Hepatic stellate cell (primary cell): ENCODE measurements at regions not wholly inside any gene's neighbourhood (a gene's known extent, or its start where the extent isn't known, plus 50 kb on each side); places are given as distances from the start of the nearest gene placed in this dataset.

ENCODE experiments used
- DNase-seq: peaks from one replicate; pipeline ENCODE4 v3.0.0; 2011; ENCODE audit warnings: low spot score

DNA sequence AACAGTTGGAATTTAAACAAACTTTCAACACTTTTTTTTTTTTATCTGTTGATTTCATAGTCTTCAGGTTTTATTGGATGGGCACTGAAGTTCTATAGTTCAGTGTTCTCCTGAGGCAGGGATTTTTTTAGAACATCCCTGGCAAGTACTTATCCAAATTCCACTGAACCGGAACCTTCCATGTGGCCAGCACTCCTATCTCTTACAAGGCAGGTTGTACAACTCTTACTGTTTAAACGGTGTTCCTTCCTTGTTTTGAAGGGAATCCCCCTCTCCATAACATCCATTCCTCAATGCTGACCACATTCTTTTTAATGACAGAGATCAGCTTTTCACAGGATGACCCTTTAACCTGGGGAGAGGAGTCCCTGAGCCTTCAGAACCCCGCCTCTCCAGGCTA, 238.9 kb upstream of the CTBP2 start:
- DNase-seq = no peak

DNA sequence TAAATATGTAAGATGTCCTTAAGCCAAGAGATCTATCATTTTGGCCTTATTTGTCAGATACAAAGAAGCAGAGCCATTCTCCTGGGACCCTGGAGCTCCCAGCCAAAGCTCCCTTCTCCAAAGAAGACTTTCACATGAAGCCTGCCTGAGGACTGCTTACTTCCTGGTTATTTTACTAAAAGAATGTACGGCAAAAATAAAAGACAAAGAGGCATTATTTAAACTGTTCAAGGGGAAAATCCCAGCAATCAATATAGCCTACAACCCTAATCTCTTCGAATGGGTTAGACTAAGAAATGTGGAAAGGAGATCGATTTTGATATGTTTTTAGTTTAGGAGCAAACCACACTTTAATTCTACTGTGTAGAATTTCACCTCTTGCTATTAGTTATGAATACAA, 237.9 kb upstream of the CTBP2 start:
- no peak for DNase-seq

DNA sequence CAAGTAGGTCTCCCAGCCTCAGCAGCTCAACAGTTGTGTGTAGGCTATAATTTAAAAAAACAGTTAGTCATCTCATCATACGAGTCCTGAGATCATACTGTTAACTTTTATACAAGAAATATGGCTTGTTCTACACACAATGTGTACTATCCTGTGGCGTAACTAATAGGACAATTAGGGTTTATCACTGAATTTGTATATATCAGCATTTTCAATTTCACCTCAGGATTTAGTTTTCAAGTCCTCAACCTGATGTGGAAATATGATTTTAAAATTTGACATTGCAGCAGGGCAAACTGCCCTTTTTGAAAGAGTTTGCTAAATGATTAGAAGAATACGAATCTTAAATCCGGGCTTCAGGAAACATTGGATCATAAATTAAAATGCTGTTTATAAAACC, 237.2 kb upstream of the CTBP2 start:
- no peak for DNase-seq

DNA sequence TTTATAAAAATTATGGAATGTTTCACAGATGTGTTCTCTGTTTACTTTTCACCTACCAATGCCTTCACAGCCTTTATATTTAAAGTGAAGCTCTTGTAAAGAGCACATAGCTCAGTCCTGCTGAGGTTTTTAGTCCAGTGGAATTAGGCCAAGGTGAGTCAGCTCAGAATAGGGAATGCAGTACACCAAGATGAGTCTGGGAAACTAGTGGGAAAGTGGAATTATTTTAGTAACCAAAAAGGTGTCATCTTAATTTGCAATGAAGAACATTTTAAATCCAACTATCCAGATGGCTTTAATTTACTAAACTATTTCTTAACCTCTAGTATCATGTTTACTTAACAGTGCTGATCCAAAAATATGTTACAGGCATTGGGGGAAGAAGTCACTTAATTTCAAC, 236.3 kb upstream of the CTBP2 start:
- no peak for DNase-seq

DNA sequence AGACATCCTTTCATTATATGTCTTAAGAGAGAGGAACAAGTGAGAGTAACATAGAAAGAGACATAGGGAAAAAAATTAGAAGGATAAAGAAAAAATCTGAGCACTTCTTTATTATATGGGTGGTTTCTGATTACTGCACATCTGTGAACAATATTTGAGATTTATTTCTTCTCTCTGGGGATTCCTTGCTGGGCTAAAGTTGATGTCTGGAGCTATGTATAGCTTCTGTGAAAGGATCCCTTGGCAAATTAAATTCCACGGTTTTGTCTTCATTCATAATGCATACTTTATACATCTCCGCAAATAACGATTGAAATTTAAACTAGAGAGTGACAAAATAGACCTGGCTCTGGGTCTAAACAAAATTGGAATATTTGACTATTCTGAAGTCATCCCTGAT, 232.2 kb upstream of the CTBP2 start:
- DNase-seq = no peak

DNA sequence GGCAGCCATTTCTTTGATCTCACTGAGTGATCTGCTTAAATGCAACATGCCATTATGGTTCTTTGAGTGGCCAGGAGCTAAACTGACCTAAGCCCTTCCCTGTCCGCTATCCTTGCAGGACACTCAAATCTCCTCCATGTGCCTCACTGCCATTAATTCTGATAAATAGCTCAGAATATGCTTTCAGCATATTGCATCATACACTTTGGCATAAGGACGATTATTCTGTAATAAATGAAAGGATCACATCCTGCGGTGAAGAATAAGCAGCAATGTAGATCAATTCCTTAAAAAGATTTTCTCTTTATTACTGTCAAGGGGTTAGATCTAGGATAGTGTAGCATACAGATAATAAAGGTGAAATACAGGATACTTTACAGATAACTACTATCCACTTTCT, 231.8 kb upstream of the CTBP2 start:
- no peak for DNase-seq

DNA sequence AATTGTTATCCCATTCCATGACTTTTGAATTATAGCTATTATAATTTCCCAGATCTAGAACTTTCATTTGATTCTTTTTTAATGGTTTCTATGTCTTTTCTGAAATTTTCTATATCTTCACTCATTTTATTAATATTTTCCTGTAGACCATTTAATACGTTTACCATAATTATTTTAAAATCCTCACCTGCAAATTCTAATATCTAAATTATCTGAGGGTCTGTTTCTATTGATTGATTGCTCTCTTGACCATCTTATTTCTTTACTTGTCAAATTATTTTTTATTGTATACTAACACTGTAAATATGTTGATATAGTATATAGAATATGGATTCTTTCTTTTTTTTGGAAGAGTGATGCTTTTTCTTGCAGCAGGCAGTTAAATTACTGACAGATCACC, 229.3 kb upstream of the CTBP2 start:
- DNase-seq = no peak

DNA sequence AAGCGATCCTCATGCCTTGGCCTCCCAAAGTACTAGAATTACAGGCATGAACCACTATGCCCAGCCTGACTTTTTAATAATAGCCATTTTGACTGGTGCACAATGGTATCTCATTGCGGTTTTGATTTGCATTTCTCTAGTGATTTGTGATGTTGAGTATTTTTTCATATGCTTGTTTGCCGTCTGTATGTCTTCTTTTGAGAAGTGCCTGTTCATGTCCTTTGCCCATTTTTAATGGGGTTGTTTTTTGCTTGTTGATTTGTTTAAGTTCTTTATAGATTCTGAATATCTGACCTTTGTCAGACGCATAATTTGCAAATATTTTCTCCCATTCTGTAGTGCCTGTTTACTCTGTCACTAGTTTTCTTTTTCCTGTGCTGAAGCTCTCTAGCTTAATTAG, 219.2 kb upstream of the CTBP2 start:
- no peak for DNase-seq

GRCh38 chr10:125377368-125377767, 217.0 kb upstream of the CTBP2 start:
- no peak for DNase-seq

DNA sequence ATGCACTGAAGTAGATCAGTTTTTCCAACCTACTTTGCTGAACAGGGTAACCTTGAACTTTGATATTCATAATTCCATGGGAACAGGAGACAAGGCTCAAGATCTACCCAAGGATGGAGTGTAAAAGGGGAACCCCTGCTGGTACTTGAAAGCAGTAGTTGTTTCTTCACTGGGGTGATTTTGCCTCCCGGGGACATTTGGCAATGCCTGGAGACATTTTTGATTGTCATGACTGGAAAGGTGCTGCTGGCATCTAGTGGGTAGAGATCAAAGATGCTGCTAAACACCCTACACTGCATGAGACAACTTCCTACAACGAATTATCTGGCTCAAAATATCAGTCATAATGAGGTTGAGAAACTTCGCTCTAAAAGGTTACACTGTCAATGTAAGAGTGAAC, 214.8 kb upstream of the CTBP2 start:
- no peak for DNase-seq

- DNase-seq = no peak
These were observed 213.2 kb upstream of the CTBP2 start for GRCh38 chr10:125373546-125373945.

DNA sequence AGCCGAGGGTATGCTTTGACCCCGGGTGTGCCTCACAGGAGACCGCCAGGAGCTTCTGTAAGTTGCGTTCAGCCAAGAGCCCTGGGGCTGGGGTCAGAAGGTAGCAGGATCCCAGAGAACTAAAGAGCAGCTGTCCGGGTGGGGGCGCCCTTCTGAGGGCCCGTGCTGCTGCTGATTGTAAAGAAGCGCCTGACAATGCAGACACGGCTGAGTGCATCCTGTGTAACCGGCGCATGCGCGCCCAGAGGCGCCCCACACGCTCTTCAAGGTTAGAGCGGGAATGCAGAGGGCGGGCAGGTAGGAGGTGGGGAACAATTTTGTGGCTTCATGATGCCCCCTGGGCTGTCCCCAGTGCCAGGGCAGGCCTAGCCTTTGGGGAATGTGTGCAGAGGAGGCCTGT, 210.2 kb upstream of the CTBP2 start:
- no peak for DNase-seq

DNA sequence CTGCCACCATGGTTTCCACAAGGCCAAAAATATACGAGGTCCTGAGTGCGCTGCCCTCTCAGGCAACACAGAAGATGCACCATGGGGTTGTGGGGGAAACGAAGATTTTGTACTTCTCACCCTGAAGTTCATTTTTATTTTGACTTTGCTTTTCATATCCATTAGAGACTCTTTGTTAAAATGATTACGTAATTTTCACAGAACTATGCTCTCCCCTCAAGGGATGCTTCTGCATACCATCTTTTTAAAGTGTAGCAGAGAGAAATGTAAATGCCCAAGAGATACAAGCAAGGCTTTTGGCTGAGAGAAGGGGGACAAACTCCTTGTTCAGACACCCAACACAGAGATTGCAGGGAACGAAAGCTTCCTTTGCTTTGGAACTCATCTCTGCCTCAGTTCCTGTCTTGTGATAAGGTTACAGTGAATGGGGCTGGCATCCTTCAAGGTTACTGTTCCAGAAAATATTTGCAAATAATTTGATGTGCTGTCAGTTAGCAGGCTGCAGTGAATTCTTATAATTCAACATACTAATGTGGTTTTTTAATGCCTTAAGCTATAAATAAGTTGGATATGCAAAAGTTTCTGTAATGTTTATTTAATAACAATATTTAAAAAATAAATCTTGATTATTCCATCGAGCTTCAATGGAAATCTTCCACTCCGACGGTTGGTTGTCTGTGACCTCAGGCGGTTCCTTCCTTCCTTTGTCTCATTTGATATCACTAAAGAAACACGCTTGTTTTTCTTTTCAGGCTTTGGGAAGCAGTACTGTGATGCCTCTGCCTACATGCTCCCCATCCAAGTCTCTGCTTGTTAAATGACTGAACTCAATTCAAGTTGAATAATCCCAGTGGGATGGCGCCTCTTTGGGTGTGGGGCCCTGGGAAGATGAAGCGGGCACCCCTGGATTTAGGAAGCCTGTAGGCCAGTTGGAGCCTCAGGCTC, 209.3 kb upstream of the CTBP2 start:
- DNase-seq = no peak

DNA sequence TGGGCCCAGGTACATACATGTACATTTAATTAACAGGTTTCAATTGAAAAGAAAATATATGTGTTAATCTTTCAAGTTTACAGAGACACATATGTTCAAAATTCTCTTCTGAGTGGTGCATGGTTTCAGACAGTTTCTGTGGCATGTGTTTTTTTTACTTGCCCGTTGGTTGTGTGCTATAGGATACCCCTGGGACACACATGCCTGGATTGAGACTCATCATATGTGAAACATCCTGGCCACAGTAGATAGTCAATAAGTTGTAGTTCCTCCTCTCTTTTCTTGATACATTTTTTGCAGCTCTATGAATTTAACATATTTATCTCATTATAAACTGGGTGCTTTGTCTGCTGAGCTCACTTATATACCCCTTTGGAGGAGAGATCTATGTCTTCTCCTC, 207.8 kb upstream of the CTBP2 start:
- DNase-seq = no peak

GRCh38 chr10:125363791-125364190, 203.4 kb upstream of the CTBP2 start:
- DNase-seq = no peak

DNA sequence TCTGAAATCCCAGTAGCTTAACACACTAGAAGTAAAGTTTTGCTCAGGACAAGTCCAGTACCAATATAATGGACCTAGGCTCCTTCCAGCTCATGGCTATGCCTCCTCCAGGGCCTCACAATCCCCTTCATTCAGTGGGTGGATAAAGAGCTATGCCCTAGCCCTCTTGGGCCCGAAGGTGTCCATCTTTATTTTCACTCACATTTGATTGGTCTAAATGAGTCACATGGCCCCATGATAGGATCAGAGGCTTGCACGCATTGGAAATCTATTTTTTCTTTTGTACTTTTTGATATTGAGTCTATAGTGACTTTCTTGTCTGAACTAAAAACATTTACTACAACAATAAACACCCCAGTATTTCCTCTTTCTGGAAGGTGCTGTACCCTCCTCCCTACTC, 202.6 kb upstream of the CTBP2 start:
- DNase-seq = no peak

DNA sequence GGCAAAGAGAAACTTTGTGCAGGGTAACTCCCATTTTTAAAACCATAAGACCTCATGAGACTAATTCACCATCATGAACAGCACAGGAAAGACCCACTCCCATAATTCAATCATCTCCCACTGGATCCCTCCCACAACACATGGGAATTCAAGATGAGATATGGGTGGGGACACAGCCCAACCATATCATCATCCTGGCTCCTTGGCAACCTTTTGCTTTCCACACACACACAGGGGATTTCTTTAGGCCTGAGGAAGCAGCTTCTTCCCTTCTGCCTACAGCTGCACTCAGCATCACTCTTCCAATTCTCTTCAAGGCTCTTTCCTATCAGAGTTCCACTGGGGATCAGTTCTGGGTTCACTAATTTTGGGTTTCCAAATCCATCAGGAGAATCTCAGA, 199.0 kb upstream of the CTBP2 start:
- no peak for DNase-seq

- DNase-seq = no peak
These were observed 195.3 kb upstream of the CTBP2 start for GRCh38 chr10:125355657-125356056.

GRCh38 chr10:125350519-125350918, 190.2 kb upstream of the CTBP2 start:
- DNase-seq = no peak

DNA sequence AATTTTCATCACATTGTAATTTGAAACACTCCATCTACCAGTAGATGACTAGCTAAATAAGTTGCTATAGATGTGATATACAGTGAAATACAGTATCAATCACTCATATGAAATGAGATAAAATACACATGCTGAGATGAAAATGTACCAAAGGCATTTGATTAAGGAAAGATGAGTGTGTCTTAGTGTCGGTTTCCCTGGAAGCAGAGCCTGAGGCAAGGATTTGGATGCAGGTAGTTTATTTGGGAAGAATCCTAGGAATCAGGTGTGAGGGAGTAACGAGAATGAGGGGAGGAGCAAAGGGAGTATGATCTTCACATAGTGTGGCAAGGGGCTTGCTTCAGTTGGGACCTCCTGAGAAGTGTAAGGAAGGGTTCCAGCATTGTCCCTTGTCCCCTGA, 188.2 kb upstream of the CTBP2 start:
- DNase-seq = no peak

DNA sequence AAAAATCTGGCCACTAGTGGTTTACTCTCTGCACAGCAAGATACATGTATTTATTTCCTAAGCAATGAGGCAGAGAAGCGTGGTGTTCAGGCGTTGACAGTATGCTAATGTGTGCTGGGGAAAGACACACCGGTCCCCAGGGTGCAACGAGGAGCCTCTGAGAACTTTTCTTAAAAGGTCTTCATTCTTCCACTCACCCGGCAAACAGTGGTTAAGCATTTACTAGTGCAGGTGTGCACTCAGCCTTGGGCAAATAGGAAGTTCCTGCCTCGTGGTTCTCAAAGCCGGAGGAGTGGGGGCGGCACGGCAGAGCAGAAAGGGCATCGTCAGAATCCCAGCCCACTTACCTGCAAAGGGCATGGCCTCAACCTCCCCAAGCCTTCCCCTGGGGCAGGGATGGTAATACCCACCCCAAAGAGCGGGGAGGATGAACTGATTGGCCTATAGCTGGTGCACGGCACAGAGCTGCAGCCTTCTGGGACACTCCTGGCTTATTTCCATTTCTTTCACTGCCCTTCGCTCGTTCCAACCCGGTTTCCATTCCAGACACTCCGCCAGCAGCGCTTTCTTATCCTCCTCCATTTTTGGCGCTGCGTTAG, 184.3 kb upstream of the CTBP2 start:
- no peak for DNase-seq

- no peak for DNase-seq
These were observed 183.6 kb upstream of the CTBP2 start for GRCh38 chr10:125343983-125344382.

DNA sequence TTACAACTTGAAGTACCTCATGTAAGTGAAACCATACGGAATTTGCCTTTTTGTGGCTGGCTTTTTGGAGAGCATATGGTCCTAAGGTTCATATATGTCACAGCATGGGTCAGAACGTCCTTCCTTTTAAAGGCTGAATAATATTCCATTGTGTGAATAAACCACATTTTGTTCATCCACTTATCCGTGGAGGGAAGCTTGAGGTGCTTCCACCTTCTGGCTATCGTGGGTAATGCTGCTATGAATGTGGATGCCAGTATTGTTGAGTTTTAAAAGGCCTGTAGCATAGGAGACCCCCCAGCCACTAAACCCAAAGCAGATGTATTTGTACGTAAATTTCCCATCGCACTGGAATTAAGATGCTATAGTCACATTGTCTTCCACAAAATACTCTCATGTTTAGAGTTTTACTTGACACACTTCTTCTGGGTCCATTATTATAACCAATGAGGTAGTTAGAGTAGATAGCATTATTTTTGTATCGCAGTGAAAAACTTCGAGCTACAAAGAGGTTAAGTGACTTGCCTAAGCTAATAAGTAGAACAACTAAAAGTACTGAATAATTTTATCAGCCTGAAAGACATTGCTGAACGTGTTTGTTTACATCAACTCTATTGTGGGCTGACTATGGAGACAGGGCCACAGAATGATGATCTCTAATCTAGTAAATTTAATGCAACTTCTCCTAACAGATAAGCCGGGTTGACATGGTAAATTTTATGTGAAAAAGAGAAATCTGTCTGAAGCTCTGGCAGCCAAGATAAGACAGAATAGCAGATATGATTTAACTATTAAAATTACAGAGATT, 183.0 kb upstream of the CTBP2 start:
- DNase-seq = peak; percentile 19
